Aorta (tissue), 5 donors: ENCODE measurements at regions not wholly inside any gene's neighbourhood (a gene's known extent, or its start where the extent isn't known, plus 50 kb on each side); places are given as distances from the start of the nearest gene placed in this dataset.

Source experiments
- ATAC-seq: fragments of 200-7000 bp; cut with Tn5 transposase; one replicate; pipeline ENCODE4 v1.9.1; 2022; ENCODE audit warnings: moderate library complexity; ENCODE audit not compliant: low FRiP score
- DNase-seq, 2 donors: peaks; one replicate each; pipeline ENCODE4 v3.0.0-alpha.2; 2020
- H3K27ac ChIP-seq, 2 donors: one replicate each; pipeline ENCODE4 v1.5.1; 2013; ENCODE audit warnings: low read length in 2 of 2, mild to moderate bottlenecking in 2 of 2, moderate library complexity in 2 of 2, control low read depth in 1 of 2, inconsistent platforms in 1 of 2, low read depth in 1 of 2
- H3K27me3 ChIP-seq, 2 donors: one replicate each; pipeline ENCODE4 v1.6.1; 2013; ENCODE audit warnings: control low read depth in 1 of 2, low read length in 1 of 2, mild to moderate bottlenecking in 1 of 2, moderate library complexity in 1 of 2; ENCODE audit not compliant: insufficient read depth in 2 of 2, control insufficient read depth in 1 of 2
- H3K36me3 ChIP-seq, 2 donors: one replicate each; pipeline ENCODE4 v1.6.1; 2013; ENCODE audit warnings: control low read depth in 1 of 2, low read length in 1 of 2, mild to moderate bottlenecking in 1 of 2; ENCODE audit not compliant: insufficient read depth in 2 of 2, control insufficient read depth in 1 of 2
- H3K4me1 ChIP-seq, 2 donors: one replicate each; pipeline ENCODE4 v1.6.1; 2013; ENCODE audit warnings: low read length in 2 of 2, control low read depth in 1 of 2, mild to moderate bottlenecking in 1 of 2, moderate library complexity in 1 of 2; ENCODE audit not compliant: insufficient read depth in 2 of 2, control insufficient read depth in 1 of 2
- H3K4me3 ChIP-seq, 2 donors: one replicate each; pipeline ENCODE4 v1.5.1; 2013; ENCODE audit warnings: low read length in 2 of 2, control low read depth in 1 of 2, mild to moderate bottlenecking in 1 of 2
- H3K9me3 ChIP-seq: one replicate; pipeline ENCODE4 v1.6.1; 2013; ENCODE audit warnings: mild to moderate bottlenecking, low read length; ENCODE audit not compliant: control insufficient read depth
- WGBS, 2 donors: extraction: QIAGEN DNeasy Blood & Tissue Kit; methylation state at CpG; one replicate each; pipeline ENCODE4 v1.1.7; 2013; 5-methylcytosine and 5-hydroxymethylcytosine counted together
- intact Hi-C, 2 donors: fragments of 100-400 bp; cut with DNase I; formaldehyde crosslinking; loops; one replicate each; pipeline versions ENCODE4 v1.14.2 to v1.15.0; 2022
- donor health status: healthy with polysubstance abuse.
- donor health status: Bipolar disorder and iron deficiency.
- donor health status: DM: no; HTN: no; CAD: no.
- donor health status: DM: no; HTN: no; CAD: no.
- donor health status: DM: yes; HTN: yes; CAD: no.

GRCh38 chrX:68895341-68895755 lies 66.5 kb downstream of the EFNB1 start:
- intact Hi-C loops = loop anchor here in 1 of 2 donors (5.0 to 10.0 kb wide), 2 partner anchors 63 to 99 kb away; no protein-coding TSS in a partner anchor
- Histone ChIP-seq H3K4me3 (no peak overlapping the region), H3K36me3 (no peaks in the 10 kb centered on the region), H3K4me1 (no peaks in the 10 kb centered on the region), H3K9me3 (no peaks in the 10 kb centered on the region), H3K27ac (peak overlapping the region in 1 of 2 donors; percentile 97), H3K27me3 (no peaks in the 10 kb centered on the region)
- peak; percentile 40 for ATAC-seq
- 2 to 39% methylated on average over 4 of the region's 4 CpGs for WGBS, 2 donors
- DNase-seq = peak; percentile 73 to 81

- peak overlapping the region in 1 of 2 donors; percentile 97 for H3K27ac ChIP-seq
Measured at GRCh38 chrX:68894513-68895340, 65.9 kb downstream of the EFNB1 start.

GRCh38 chrX:68894142-68894512 lies 65.3 kb downstream of the EFNB1 start:
- Histone ChIP-seq H3K36me3 (no peaks in the 10 kb centered on the region), H3K27ac (peak overlapping the region in 1 of 2 donors; percentile 89), H3K27me3 (no peaks in the 10 kb centered on the region), H3K4me1 (no peaks in the 10 kb centered on the region), H3K4me3 (no peak overlapping the region), H3K9me3 (no peaks in the 10 kb centered on the region)
- WGBS, 2 donors = 43 to 57% methylated on average over 8 of the region's 8 CpGs
- ATAC-seq (peak; percentile 35), DNase-seq (peak in 1 of 2 donors; percentile 75)
- intact Hi-C loops = loop anchor here in 1 of 2 donors (5.0 to 10.0 kb wide), 2 partner anchors 33 to 101 kb away; no protein-coding TSS in a partner anchor

More at GRCh38 chrX:68894513-68895340, 65.9 kb downstream of the EFNB1 start:
- Histone ChIP-seq H3K4me1 (no peaks in the 10 kb centered on the region), H3K27me3 (no peaks in the 10 kb centered on the region), H3K36me3 (no peaks in the 10 kb centered on the region), H3K4me3 (no peak overlapping the region), H3K9me3 (no peaks in the 10 kb centered on the region)
- DNase-seq (peak; percentile 83 to 88), ATAC-seq (peak; percentile 72)
- 3 to 40% methylated on average over 48 to 49 of the region's 49 CpGs for WGBS, 2 donors
- intact Hi-C loops = loop anchor here in 1 of 2 donors (5.0 to 10.0 kb wide), 3 partner anchors 33 to 100 kb away; no protein-coding TSS in a partner anchor

- ATAC-seq (no peak), DNase-seq (peak in 1 of 2 donors; percentile 61)
- H3K4me3 ChIP-seq = no peak overlapping the region
- WGBS, 2 donors = 91 to 97% methylated on average over 13 of the region's 13 CpGs
- no peaks in the 10 kb centered on the region for H3K4me1 ChIP-seq
- no peak overlapping the region for H3K27ac ChIP-seq
- H3K36me3 ChIP-seq = no peaks in the 10 kb centered on the region
- no peaks in the 10 kb centered on the region for H3K9me3 ChIP-seq
- H3K27me3 ChIP-seq = no peaks in the 10 kb centered on the region
- intact Hi-C loops = loop anchor here in 1 of 2 donors (5.0 to 10.0 kb wide), 2 partner anchors 35 to 102 kb away; no protein-coding TSS in a partner anchor
Measured at GRCh38 chrX:68892651-68893050, 63.8 kb downstream of the EFNB1 start.

- Histone ChIP-seq H3K9me3 (no peaks in the 10 kb centered on the region), H3K4me1 (no peaks in the 10 kb centered on the region), H3K27ac (no peak overlapping the region), H3K4me3 (no peak overlapping the region), H3K27me3 (no peaks in the 10 kb centered on the region), H3K36me3 (no peaks in the 10 kb centered on the region)
- no peak for ATAC-seq
- intact Hi-C loops = loop anchor here in 1 of 2 donors (5.0 to 10.0 kb wide), 2 partner anchors 35 to 103 kb away; no protein-coding TSS in a partner anchor
- peak in 1 of 2 donors; percentile 45 for DNase-seq
- 84 to 94% methylated on average over 2 of the region's 2 CpGs for WGBS, 2 donors
Measured at GRCh38 chrX:68892134-68892533, 63.3 kb downstream of the EFNB1 start.
